BJ (cell line): ENCODE measurements at regions not wholly inside any gene's neighbourhood (a gene's known extent, or its start where the extent isn't known, plus 50 kb on each side); places are given as distances from the start of the nearest gene placed in this dataset.

ENCODE experiments used
- CTCF ChIA-PET: fragments of 350-600 bp; formaldehyde crosslinking; extraction: SDS; loops from one replicate; lab custom pipeline; 2021; ENCODE audit warnings: antibody characterized with exemption, inconsistent platforms; lab: Yijun Ruan, JAX
- POLR2A ChIA-PET: fragments of 300-600 bp; sonication (Branson Sonifier 250); formaldehyde crosslinking; extraction: SDS; loops from one replicate; lab custom pipeline; 2021; ENCODE audit warnings: antibody characterized with exemption; lab: Charles Lee
- DNase-seq: peaks from one replicate; pipeline ENCODE4 v3.0.0-alpha.2; 2011; ENCODE audit warnings: low read depth
- H3K27me3 ChIP-seq: 2 replicates; pipeline ENCODE4 v1.6.0; 2011; ENCODE audit warnings: low read length; ENCODE audit not compliant: control insufficient read depth, insufficient read depth
- H3K36me3 ChIP-seq: 2 replicates; pipeline ENCODE4 v1.5.1; 2011; ENCODE audit warnings: low read length; ENCODE audit not compliant: control insufficient read depth, insufficient read depth
- H3K4me3 ChIP-seq: 2 replicates; pipeline ENCODE4 v1.5.1; 2011; ENCODE audit warnings: low read depth, mild to moderate bottlenecking, control low read depth, low read length
- TF ChIP-seq, protein P1 (sequence below): IDR thresholded peaks from 2 replicates; pipeline ENCODE4 v1.5.1; 2011; ENCODE audit warnings: low read depth, mild to moderate bottlenecking, control low read depth, inconsistent platforms, low read length, moderate library complexity; ENCODE audit not compliant: insufficient read depth

DNA sequence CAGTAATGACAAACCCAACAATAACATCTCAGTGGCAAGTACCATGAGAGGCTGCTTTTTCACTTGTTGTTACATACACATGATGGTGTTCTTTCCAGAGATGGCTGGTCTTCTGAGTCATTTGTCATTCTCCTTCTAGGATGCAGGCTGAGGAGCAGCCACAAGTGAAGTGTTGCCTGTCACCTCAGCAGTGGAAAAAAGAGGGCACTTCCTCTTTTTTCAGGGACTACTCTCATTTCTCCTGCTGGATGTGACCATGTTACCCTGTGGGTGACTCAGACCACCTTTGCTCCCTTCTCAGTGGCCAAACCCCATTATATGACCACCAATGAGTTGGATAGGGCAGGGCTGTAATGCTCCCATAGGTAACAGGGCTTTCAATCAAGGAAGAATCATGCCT lies 587.0 kb upstream of the ADAMTS16 start:
- POLR2A ChIA-PET, result no interaction called here
- Histone ChIP-seq H3K27me3 (no peaks in the 10 kb centered on the region), H3K4me3 (no peak overlapping the region), H3K36me3 (no peaks in the 10 kb centered on the region)
- DNase-seq, result no peak
- TF ChIP-seq, protein P1, sequence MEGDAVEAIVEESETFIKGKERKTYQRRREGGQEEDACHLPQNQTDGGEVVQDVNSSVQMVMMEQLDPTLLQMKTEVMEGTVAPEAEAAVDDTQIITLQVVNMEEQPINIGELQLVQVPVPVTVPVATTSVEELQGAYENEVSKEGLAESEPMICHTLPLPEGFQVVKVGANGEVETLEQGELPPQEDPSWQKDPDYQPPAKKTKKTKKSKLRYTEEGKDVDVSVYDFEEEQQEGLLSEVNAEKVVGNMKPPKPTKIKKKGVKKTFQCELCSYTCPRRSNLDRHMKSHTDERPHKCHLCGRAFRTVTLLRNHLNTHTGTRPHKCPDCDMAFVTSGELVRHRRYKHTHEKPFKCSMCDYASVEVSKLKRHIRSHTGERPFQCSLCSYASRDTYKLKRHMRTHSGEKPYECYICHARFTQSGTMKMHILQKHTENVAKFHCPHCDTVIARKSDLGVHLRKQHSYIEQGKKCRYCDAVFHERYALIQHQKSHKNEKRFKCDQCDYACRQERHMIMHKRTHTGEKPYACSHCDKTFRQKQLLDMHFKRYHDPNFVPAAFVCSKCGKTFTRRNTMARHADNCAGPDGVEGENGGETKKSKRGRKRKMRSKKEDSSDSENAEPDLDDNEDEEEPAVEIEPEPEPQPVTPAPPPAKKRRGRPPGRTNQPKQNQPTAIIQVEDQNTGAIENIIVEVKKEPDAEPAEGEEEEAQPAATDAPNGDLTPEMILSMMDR, result no peak
- CTCF ChIA-PET, result no interaction called here

- ChIA-PET POLR2A (no interaction called here), CTCF (no interaction called here)
- no peak overlapping the region for H3K4me3 ChIP-seq
Measured at GRCh38 chr5:4553978-4554377, 586.2 kb upstream of the ADAMTS16 start.

DNA sequence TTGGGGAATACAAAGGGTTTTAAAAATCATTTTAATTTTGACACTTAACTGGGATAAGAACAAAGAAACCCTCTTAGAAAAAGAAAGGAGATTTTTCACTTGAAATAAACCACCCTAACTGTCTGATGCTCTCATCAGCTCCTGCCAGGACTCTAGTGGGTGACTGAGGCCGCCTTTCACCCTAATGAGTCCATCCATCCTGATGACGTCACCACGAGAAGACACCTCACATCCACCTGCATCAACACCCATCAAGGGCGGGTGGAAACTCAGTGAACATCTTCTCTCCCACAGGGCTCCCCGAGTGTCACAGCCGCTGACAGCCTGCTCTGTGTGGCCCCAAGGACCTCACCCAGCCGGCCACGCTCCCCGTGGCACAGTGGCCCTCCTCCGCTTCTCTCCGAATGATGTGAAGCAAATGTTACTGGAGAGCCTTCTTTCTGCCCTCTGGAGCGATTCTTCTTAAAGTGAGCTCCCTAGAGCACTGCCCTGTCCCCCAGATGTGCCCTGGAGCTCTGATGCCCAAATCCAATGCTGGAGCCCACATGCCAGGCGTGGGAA lies 584.3 kb upstream of the ADAMTS16 start:
- Histone ChIP-seq H3K27me3 (no peaks in the 10 kb centered on the region), H3K36me3 (no peaks in the 10 kb centered on the region), H3K4me3 (no peak overlapping the region)
- no peak for DNase-seq
- POLR2A ChIA-PET, result no interaction called here
- CTCF ChIA-PET, result interaction anchor here (0.5 kb wide), 1 partner anchor 143 kb away, joined by 3 read pairs; no protein-coding TSS in a partner anchor
- TF ChIP-seq, protein P1, result no peak

More at GRCh38 chr5:4553978-4554377, 586.2 kb upstream of the ADAMTS16 start:
- DNase-seq, result no peak
- Histone ChIP-seq H3K36me3 (no peaks in the 10 kb centered on the region), H3K27me3 (no peaks in the 10 kb centered on the region)
- TF ChIP-seq, protein P1, result no peak

GRCh38 chr5:4561403-4561802 lies 578.7 kb upstream of the ADAMTS16 start:
- no peaks in the 10 kb centered on the region for H3K27me3 ChIP-seq
- TF ChIP-seq, protein P1, result no peak
- no peak for DNase-seq
- CTCF ChIA-PET, result interaction anchor here (1.1 kb wide), 1 partner anchor 50 kb away, joined by 3 read pairs; no protein-coding TSS in a partner anchor
- no peaks in the 10 kb centered on the region for H3K36me3 ChIP-seq
- POLR2A ChIA-PET, result no interaction called here
- no peak overlapping the region for H3K4me3 ChIP-seq

DNA sequence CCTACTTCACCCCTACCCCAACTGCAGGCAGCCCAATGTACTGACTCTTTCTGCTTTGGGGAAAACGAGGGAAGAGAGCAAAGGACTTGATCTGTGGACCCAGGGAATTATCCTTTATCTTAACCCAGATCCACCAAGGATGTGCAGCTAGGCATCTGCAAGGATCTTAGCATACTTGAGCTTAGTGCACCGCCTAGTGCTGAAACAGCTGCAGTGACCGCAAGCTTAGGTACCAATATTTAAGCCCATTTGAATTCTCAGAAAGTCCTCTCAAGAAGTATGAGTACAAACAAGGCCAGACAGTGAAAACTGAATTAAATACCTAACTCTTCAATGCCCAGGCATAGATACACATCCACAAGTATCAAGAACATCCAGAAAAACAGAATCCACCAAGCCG lies 576.7 kb upstream of the ADAMTS16 start:
- CTCF ChIA-PET, result no interaction called here

More for the DNA sequence above, 576.7 kb upstream of the ADAMTS16 start:
- no peak overlapping the region for H3K4me3 ChIP-seq
- TF ChIP-seq, protein P1, result no peak
- POLR2A ChIA-PET, result no interaction called here
- H3K27me3 ChIP-seq, result no peaks in the 10 kb centered on the region
- DNase-seq, result no peak
- no peaks in the 10 kb centered on the region for H3K36me3 ChIP-seq
